ENCODE measurements at regions not wholly inside any gene's neighbourhood (a gene's known extent, or its start where the extent isn't known, plus 50 kb on each side); places are given as distances from the start of the nearest gene placed in this dataset.
"Not testable (repeated sequence)": the region's sequence is repeated elsewhere in the genome, so short reads cannot be mapped to it uniquely, and the experiment has no call there.

DNA sequence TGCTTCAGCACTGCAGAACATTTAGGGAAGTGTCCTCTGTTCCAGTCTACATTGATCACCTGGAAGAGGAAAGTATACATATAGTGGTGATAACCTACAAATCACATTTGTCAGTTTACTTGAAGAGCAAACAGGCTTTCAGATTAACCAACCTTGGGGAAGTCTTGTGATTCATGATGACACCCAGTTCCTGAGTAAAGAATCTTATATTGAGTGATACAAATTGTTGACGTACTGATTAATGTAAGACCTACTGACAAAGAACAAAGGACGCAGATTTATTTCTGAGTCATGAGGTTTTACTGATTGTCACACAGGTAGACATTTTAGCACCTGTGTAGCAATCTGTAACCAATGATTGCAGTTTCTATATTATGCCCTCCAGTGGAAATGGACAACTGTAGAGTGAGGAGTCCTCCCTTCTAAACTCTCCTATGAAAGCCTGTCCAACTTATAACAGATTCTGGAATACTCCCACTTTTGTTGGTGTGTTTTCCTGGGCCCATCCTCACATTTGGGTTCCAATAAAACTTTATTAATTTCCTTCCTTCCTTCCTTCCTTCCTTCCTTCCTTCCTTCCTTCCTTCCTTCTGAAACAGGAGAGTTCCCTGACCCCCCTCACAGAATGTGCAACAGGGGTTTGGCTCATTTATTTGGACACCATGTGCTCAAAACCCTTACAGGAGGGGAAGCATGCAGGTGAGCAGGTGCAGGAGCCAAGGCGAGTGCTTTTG lies 113.5 kb downstream of the SLC35B3 start:
- no peak overlapping the region for H3K4me2 ChIP-seq (ENCODE audit: unreplicated experiment)
- H3K27ac ChIP-seq = no peak overlapping the region
- 25 to 30% methylated on average over 3 of the region's 3 CpGs for WGBS, 2 experiments (ENCODE audit: low coverage in 1 of 2, low lambda C conversion rate in 2 of 2, missing lambda C conversion rate in 2 of 2)
- no peak overlapping the region for H2AFZ ChIP-seq
- H3K9me2 ChIP-seq (ENCODE audit: insufficient read depth) = no peaks in the 10 kb centered on the region
- no peaks in the 10 kb centered on the region for H3F3A ChIP-seq (ENCODE audit: insufficient read depth)
- H3K9ac ChIP-seq = no peak overlapping the region
- no peaks in the 10 kb centered on the region for H3K79me2 ChIP-seq (ENCODE audit: insufficient read depth)
- in situ Hi-C loops (cut with MboI) = no loop called here
- no peaks in the 10 kb centered on the region for H3K4me1 ChIP-seq (ENCODE audit: insufficient read depth)
- no peak overlapping the region for H3K4me3 ChIP-seq
- no peaks in the 10 kb centered on the region for H3K36me3 ChIP-seq (ENCODE audit: low read depth)
- H3K9me3 ChIP-seq (ENCODE audit: low read depth) = no peaks in the 10 kb centered on the region
- DNase-seq = no peak
- H4K20me1 ChIP-seq (ENCODE audit: insufficient read depth) = no peaks in the 10 kb centered on the region
- H3K27me3 ChIP-seq (replicated peaks; ENCODE audit: insufficient read depth) = no peaks in the 10 kb centered on the region
- TF ChIP-seq EZH2 (IDR thresholded peaks at IDR 0.05; ENCODE audit: insufficient read depth, poor library complexity, severe bottlenecking) = no peak
- no peak for TF ChIP-seq EZH2phosphoT487 (IDR thresholded peaks at IDR 0.05; ENCODE audit: insufficient read depth, low read depth)

DNA sequence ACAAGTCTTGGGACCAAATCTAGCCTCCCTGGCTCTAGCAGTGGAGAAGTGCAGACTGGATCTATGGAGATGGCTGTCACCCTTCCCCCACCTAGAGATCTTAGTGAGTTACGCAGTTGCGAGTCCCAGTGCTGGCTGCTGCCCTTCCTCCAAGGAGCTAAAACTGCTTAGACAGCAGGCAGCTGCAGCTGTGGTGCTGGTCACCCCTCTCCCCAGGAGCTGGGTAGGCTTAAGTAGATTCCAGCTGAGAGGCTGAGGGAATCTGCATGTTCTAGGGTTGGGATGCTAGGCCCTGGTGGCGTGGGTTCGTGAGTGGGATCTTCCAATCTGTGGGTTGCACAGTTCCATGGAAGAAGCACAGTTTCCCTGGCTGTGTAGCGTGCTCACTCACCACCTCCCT lies 120.2 kb downstream of the SLC35B3 start:
- no peak for DNase-seq
- Histone ChIP-seq H3K79me2 (ENCODE audit: insufficient read depth) (no peaks in the 10 kb centered on the region), H2AFZ (no peak overlapping the region), H3K36me3 (ENCODE audit: low read depth) (no peaks in the 10 kb centered on the region), H3K27me3 (replicated peaks; ENCODE audit: insufficient read depth) (no peaks in the 10 kb centered on the region), H3K4me3 (no peak overlapping the region), H3F3A (ENCODE audit: insufficient read depth) (no peaks in the 10 kb centered on the region), H3K4me2 (ENCODE audit: unreplicated experiment) (no peak overlapping the region), H3K4me1 (ENCODE audit: insufficient read depth) (no peaks in the 10 kb centered on the region), H3K9me2 (ENCODE audit: insufficient read depth) (no peaks in the 10 kb centered on the region), H3K27ac (no peak overlapping the region), H4K20me1 (ENCODE audit: insufficient read depth) (no peaks in the 10 kb centered on the region), H3K9me3 (ENCODE audit: low read depth) (no peaks in the 10 kb centered on the region), H3K9ac (no peak overlapping the region)
- 45 to 49% methylated on average over 5 of the region's 5 CpGs for WGBS, 2 experiments (ENCODE audit: low coverage in 1 of 2, low lambda C conversion rate in 2 of 2, missing lambda C conversion rate in 2 of 2)
- in situ Hi-C loops (cut with MboI) = no loop called here
- no peak for TF ChIP-seq EZH2phosphoT487 (IDR thresholded peaks at IDR 0.05; ENCODE audit: insufficient read depth, low read depth)
- no peak for TF ChIP-seq EZH2 (IDR thresholded peaks at IDR 0.05; ENCODE audit: insufficient read depth, poor library complexity, severe bottlenecking)

GRCh38 chr6:8301502-8301901 lies 133.8 kb downstream of the SLC35B3 start:
- in situ Hi-C loops (cut with MboI) = no loop called here
- Histone ChIP-seq H3K4me2 (ENCODE audit: unreplicated experiment) (no peak overlapping the region), H2AFZ (no peak overlapping the region), H3K4me1 (ENCODE audit: insufficient read depth) (no peaks in the 10 kb centered on the region), H4K20me1 (ENCODE audit: insufficient read depth) (no peaks in the 10 kb centered on the region), H3F3A (ENCODE audit: insufficient read depth) (no peaks in the 10 kb centered on the region), H3K79me2 (ENCODE audit: insufficient read depth) (no peaks in the 10 kb centered on the region), H3K9me3 (ENCODE audit: low read depth) (no peaks in the 10 kb centered on the region), H3K9me2 (ENCODE audit: insufficient read depth) (no peaks in the 10 kb centered on the region), H3K27ac (no peak overlapping the region), H3K27me3 (replicated peaks; ENCODE audit: insufficient read depth) (no peaks in the 10 kb centered on the region), H3K9ac (no peak overlapping the region), H3K36me3 (ENCODE audit: low read depth) (no peaks in the 10 kb centered on the region), H3K4me3 (no peak overlapping the region)
- TF ChIP-seq EZH2 (IDR thresholded peaks at IDR 0.05; ENCODE audit: insufficient read depth, poor library complexity, severe bottlenecking) = no peak
- TF ChIP-seq EZH2phosphoT487 (IDR thresholded peaks at IDR 0.05; ENCODE audit: insufficient read depth, low read depth) = no peak
- WGBS, 2 experiments (ENCODE audit: low coverage in 1 of 2, low lambda C conversion rate in 2 of 2, missing lambda C conversion rate in 2 of 2) = 8 to 11% methylated on average over 2 of the region's 2 CpGs
- no peak for DNase-seq

GRCh38 chr6:8299034-8299433 lies 136.3 kb downstream of the SLC35B3 start:
- Histone ChIP-seq H3K9me3 (ENCODE audit: low read depth) (no peaks in the 10 kb centered on the region), H4K20me1 (ENCODE audit: insufficient read depth) (no peaks in the 10 kb centered on the region), H3K4me3 (no peak overlapping the region), H3K9ac (no peak overlapping the region), H3K4me2 (ENCODE audit: unreplicated experiment) (no peak overlapping the region), H3K36me3 (ENCODE audit: low read depth) (no peaks in the 10 kb centered on the region), H2AFZ (no peak overlapping the region), H3K4me1 (ENCODE audit: insufficient read depth) (no peaks in the 10 kb centered on the region), H3F3A (ENCODE audit: insufficient read depth) (no peaks in the 10 kb centered on the region), H3K27ac (no peak overlapping the region), H3K27me3 (replicated peaks; ENCODE audit: insufficient read depth) (no peaks in the 10 kb centered on the region), H3K9me2 (ENCODE audit: insufficient read depth) (no peaks in the 10 kb centered on the region), H3K79me2 (ENCODE audit: insufficient read depth) (no peaks in the 10 kb centered on the region)
- 24 to 28% methylated on average over 4 of the region's 4 CpGs for WGBS, 2 experiments (ENCODE audit: low coverage in 1 of 2, low lambda C conversion rate in 2 of 2, missing lambda C conversion rate in 2 of 2)
- in situ Hi-C loops (cut with MboI) = no loop called here
- DNase-seq = no peak
- no peak for TF ChIP-seq EZH2phosphoT487 (IDR thresholded peaks at IDR 0.05; ENCODE audit: insufficient read depth, low read depth)
- TF ChIP-seq EZH2 (IDR thresholded peaks at IDR 0.05; ENCODE audit: insufficient read depth, poor library complexity, severe bottlenecking) = no peak

DNA sequence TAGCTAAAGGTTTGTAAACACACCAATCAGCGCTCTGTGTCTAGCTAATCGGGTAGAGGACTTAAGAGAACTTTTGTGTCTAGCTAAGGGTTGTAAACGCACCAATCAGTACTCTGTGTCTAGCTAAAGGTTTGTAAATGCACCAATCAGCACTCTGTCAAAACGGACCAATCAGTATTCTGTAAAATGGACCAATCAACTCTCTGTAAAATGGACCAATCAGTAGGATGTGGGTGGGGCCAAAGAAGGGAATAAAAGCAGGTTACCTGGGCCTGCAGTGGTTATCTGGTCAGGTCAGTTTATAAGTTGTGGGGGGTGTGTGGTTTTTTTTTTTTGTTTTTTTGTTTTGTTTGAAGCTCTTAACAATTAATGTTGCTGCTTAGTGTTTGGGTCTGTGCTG lies 152.4 kb downstream of the SLC35B3 start:
- H3K9me2 ChIP-seq (ENCODE audit: insufficient read depth); DNase-seq; H3F3A ChIP-seq (ENCODE audit: insufficient read depth); H3K9ac ChIP-seq; H3K79me2 ChIP-seq (ENCODE audit: insufficient read depth); H3K27ac ChIP-seq; H4K20me1 ChIP-seq (ENCODE audit: insufficient read depth); H3K4me3 ChIP-seq; H3K4me2 ChIP-seq (ENCODE audit: unreplicated experiment); H2AFZ ChIP-seq; H3K4me1 ChIP-seq (ENCODE audit: insufficient read depth); H3K36me3 ChIP-seq (ENCODE audit: low read depth); H3K9me3 ChIP-seq (ENCODE audit: low read depth); H3K27me3 ChIP-seq (replicated peaks; ENCODE audit: insufficient read depth); in situ Hi-C loops (cut with MboI): not testable (repeated sequence)
- 33 to 41% methylated on average over 4 of the region's 4 CpGs for WGBS, 2 experiments (ENCODE audit: low coverage in 1 of 2, low lambda C conversion rate in 2 of 2, missing lambda C conversion rate in 2 of 2)
